Naive thymus-derived CD4-positive, alpha-beta T cell (primary cell): ENCODE measurements at regions not wholly inside any gene's neighbourhood (a gene's known extent, or its start where the extent isn't known, plus 50 kb on each side); places are given as distances from the start of the nearest gene placed in this dataset.
A peak's percentile ranks its signal among the peaks of the same experiment; 100 is the strongest.

Experiments
- ATAC-seq: fragments of 150-1000 bp; cut with Tn5 transposase; 2 replicates; pipeline ENCODE4 v1.10.0; 2021; ENCODE audit warnings: mild to moderate bottlenecking, moderate library complexity
- CTCF ChIA-PET: fragments of 350-600 bp; sonication (Branson Sonifier 250); formaldehyde crosslinking; loops from one replicate; lab custom pipeline; 2021; ENCODE audit warnings: antibody characterized with exemption; lab: Charles Lee
- POLR2A ChIA-PET: fragments of 350-600 bp; sonication (Branson Sonifier 250); formaldehyde crosslinking; loops from one replicate; lab custom pipeline; 2021; ENCODE audit warnings: antibody characterized with exemption, inconsistent platforms; lab: Charles Lee
- DNase-seq, 9 donors: peaks; one replicate each; pipeline versions ENCODE4 v3.0.0 to v3.0.0-alpha.2; 2020 to 2022; ENCODE audit warnings: mixed read lengths in 1 of 9
- H3K27ac ChIP-seq: one replicate; pipeline ENCODE4 v1.7.0; 2013; ENCODE audit warnings: mild to moderate bottlenecking, low read depth, low read length, moderate library complexity
- H3K27me3 ChIP-seq, 2 donors: one replicate each; pipeline ENCODE4 v1.7.0; 2013; ENCODE audit warnings: low read length in 2 of 2, mild to moderate bottlenecking in 2 of 2, moderate library complexity in 2 of 2; ENCODE audit not compliant: control insufficient read depth in 2 of 2, insufficient read depth in 2 of 2
- H3K36me3 ChIP-seq, 3 experiments: 1 replicate in 2 of 3; 2 replicates in 1 of 3; pipeline ENCODE4 v1.7.0; 2013; ENCODE audit warnings: low read length in 3 of 3, mild to moderate bottlenecking in 3 of 3, moderate library complexity in 1 of 3; ENCODE audit not compliant: insufficient read depth in 3 of 3, control insufficient read depth in 2 of 3
- H3K4me1 ChIP-seq, 2 donors: one replicate each; pipeline ENCODE4 v1.7.0; 2013; ENCODE audit warnings: low read length in 2 of 2, mild to moderate bottlenecking in 2 of 2, moderate library complexity in 1 of 2; ENCODE audit not compliant: control insufficient read depth in 2 of 2, insufficient read depth in 2 of 2
- H3K4me3 ChIP-seq: 2 replicates; pipeline ENCODE4 v1.7.0; 2013; ENCODE audit warnings: mild to moderate bottlenecking, low read length
- H3K9me3 ChIP-seq, 3 experiments: 1 replicate in 2 of 3; 2 replicates in 1 of 3; pipeline ENCODE4 v1.7.0; 2013; ENCODE audit warnings: low read length in 3 of 3; ENCODE audit not compliant: control insufficient read depth in 2 of 3
- H3K27ac Mint-ChIP-seq, 9 donors: one replicate each; pipeline ENCODE4 v1.8.0; 2020 to 2022; ENCODE audit warnings: mixed read lengths in 9 of 9, mild to moderate bottlenecking in 8 of 9, moderate library complexity in 5 of 9, inconsistent platforms in 2 of 9
- H3K27me3 Mint-ChIP-seq, 5 donors: one replicate each; pipeline ENCODE4 v1.8.0; 2021 to 2022; ENCODE audit warnings: mixed read lengths in 5 of 5, mild to moderate bottlenecking in 1 of 5
- H3K36me3 Mint-ChIP-seq, 5 donors: one replicate each; pipeline ENCODE4 v1.8.0; 2020 to 2022; ENCODE audit warnings: mixed read lengths in 5 of 5, mild to moderate bottlenecking in 3 of 5, inconsistent platforms in 1 of 5
- H3K4me1 Mint-ChIP-seq, 7 donors: one replicate each; pipeline ENCODE4 v1.8.0; 2020 to 2022; ENCODE audit warnings: mixed read lengths in 7 of 7, mild to moderate bottlenecking in 3 of 7, inconsistent platforms in 1 of 7
- H3K4me3 Mint-ChIP-seq, 10 donors: one replicate each; pipeline ENCODE4 v1.8.0; 2020 to 2022; ENCODE audit warnings: mild to moderate bottlenecking in 10 of 10, mixed read lengths in 10 of 10, moderate library complexity in 6 of 10, inconsistent platforms in 2 of 10
- H3K9me3 Mint-ChIP-seq, 11 donors: one replicate each; pipeline ENCODE4 v1.8.0; 2020 to 2022; ENCODE audit warnings: mixed read lengths in 11 of 11, mild to moderate bottlenecking in 4 of 11, inconsistent platforms in 1 of 11, moderate library complexity in 1 of 11
- intact Hi-C, 2 donors: fragments of 100-400 bp; cut with micrococcal nuclease; formaldehyde crosslinking; loops; one replicate each; pipeline ENCODE4 v1.15.1; 2023

DNA sequence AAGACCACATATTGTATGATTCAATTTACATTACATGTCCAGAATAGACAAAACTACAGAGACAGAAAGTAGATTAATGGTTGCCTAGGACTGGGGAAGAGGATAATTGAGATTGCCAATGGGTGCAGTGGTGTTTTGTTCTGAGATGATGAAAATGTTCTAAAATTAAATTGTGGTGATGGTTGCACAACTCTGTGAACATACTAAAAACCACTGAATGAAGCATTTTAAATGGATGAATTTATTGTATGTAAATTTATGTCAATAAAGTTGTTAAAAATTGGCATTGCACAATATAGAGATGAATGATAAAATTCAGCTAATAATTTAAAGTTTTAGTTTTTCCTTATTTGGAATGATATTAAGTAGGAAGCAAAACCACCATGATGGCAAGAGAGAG lies 109.5 kb upstream of the NR4A3 start:
- no peak overlapping the region for H3K4me3 ChIP-seq
- DNase-seq (no peak), ATAC-seq (no peak)
- Mint-ChIP-seq H3K4me1 (no peaks in the 10 kb centered on the region), H3K9me3 (peaks cover 0 to under 1% (median 0%) of the 10 kb centered on the region in 11 donors), H3K27me3 (peaks cover 0 to 7% (median 3%) of the 10 kb centered on the region in 5 donors), H3K4me3 (no peak overlapping the region), H3K27ac (no peak overlapping the region), H3K36me3 (peaks cover 0 to 1% (median 0%) of the 10 kb centered on the region in 5 donors)
- intact Hi-C loops = no loop called here
- CTCF ChIA-PET = no interaction called here
- H3K9me3 ChIP-seq = no peaks in the 10 kb centered on the region
- POLR2A ChIA-PET = no interaction called here
- no peaks in the 10 kb centered on the region for H3K4me1 ChIP-seq
- H3K27ac ChIP-seq = no peak overlapping the region
- no peaks in the 10 kb centered on the region for H3K36me3 ChIP-seq
- H3K27me3 ChIP-seq = no peaks in the 10 kb centered on the region

DNA sequence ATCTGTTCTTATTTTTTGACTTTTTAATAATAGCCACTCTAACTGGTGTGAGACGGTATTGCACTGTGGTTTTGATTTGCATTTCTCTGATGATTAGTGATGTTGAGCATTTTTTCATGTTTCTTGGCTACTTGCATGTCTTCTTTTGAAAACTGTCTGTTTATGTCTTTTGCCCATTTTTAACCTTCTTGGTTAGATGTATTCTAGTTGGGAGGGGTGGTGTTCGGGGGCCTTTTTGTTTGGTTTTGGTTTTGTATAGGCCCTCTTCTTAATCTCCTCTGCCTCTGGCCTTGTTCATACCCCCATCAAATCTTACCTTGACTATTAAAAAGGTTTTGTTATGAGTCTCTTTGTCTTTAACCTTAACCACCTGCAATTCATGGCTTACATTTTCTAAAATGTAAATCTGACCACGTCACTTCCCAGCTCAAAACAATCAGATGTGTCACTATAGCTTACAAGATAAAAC lies 107.8 kb upstream of the NR4A3 start:
- CTCF ChIA-PET = no interaction called here
- H3K4me1 ChIP-seq = no peaks in the 10 kb centered on the region

DNA sequence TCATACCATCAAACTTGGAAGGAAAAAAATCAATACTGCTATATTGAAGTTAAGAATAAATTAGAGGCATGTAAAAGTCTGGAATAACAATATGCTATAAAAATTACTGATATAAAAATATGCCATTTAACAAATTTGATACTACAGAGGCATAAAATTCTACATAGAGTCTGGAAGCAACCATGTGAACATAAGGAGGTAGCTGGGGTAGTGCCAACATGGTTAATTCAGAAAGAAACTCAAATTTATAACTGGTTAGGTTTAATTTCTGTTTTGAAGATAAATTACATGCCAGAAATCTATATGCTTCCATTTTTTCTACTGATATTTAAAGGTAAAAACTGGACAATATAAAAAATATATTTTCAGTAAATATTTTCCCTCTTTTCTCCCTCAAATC lies 103.1 kb upstream of the NR4A3 start:
- Histone ChIP-seq H3K27ac (no peak overlapping the region), H3K9me3 (no peaks in the 10 kb centered on the region), H3K36me3 (no peaks in the 10 kb centered on the region), H3K4me1 (peaks cover 4 to 25% of the 10 kb centered on the region in 2 donors), H3K27me3 (no peaks in the 10 kb centered on the region), H3K4me3 (no peak overlapping the region)
- DNase-seq (no peak), ATAC-seq (no peak)
- no peak overlapping the region for H3K27ac Mint-ChIP-seq
- intact Hi-C loops = no loop called here
- no peaks in the 10 kb centered on the region for H3K9me3 Mint-ChIP-seq
- ChIA-PET POLR2A (interaction anchor here (1.0 kb wide), 1 partner anchor 20 kb away, joined by 3 read pairs; no protein-coding TSS in a partner anchor), CTCF (no interaction called here)
- no peak overlapping the region for H3K4me3 Mint-ChIP-seq
- H3K36me3 Mint-ChIP-seq = peaks cover 0 to 1% (median 0%) of the 10 kb centered on the region in 5 donors
- H3K4me1 Mint-ChIP-seq = peaks cover 17 to 42% (median 32%) of the 10 kb centered on the region in 7 donors
- H3K27me3 Mint-ChIP-seq = peaks cover 0 to 3% (median 2%) of the 10 kb centered on the region in 5 donors

More for the DNA sequence above, 107.8 kb upstream of the NR4A3 start:
- Histone ChIP-seq H3K27ac (no peak overlapping the region), H3K36me3 (no peaks in the 10 kb centered on the region), H3K4me3 (no peak overlapping the region), H3K27me3 (no peaks in the 10 kb centered on the region), H3K9me3 (no peaks in the 10 kb centered on the region)
- no peaks in the 10 kb centered on the region for H3K9me3 Mint-ChIP-seq
- DNase-seq (no peak), ATAC-seq (no peak)
- H3K4me1 Mint-ChIP-seq = peaks cover 0 to 7% (median 0%) of the 10 kb centered on the region in 7 donors
- POLR2A ChIA-PET = no interaction called here
- intact Hi-C loops = no loop called here
- H3K27ac Mint-ChIP-seq = no peak overlapping the region
- H3K4me3 Mint-ChIP-seq = no peak overlapping the region
- peaks cover 0 to 1% (median 0%) of the 10 kb centered on the region in 5 donors for H3K36me3 Mint-ChIP-seq
- peaks cover 0 to 5% (median 3%) of the 10 kb centered on the region in 5 donors for H3K27me3 Mint-ChIP-seq

DNA sequence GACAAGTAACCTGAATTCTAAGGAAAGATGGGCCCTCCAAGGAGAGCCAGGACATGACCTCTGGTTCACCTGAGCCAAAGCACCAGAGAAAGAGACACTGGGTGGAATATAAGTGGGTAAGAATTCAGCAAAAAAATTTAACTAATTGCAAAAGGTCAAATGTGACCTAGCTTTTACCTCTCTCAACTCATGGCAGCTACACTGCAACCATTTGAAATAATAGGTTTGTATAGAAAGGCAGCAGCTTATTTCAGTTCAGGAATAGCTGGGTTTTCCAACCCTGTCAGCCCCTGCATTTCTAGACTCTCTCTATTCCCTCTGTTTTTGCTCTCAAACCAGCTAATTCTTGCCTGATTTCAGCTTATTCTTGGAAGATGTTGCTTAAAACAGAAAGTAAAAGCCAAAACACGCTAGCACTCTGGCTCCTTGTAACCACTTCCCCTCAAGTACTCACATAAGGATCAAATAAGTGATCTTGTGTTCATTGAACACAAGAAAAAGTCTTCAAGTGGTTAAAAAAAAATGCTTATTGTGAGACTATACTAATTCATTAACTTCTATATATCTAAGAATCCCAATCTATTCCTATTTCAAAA lies 101.1 kb upstream of the NR4A3 start:
- ATAC-seq = peak; percentile 73
- intact Hi-C loops = loop anchor here (1.0 to 10.0 kb wide), 4 partner anchors 42 to 666 kb away; no protein-coding TSS in a partner anchor
- CTCF ChIA-PET = interaction anchor here (0.6 to 1.2 kb wide), 2 partner anchors 18 to 20 kb away, joined by 3 read pairs; no protein-coding TSS in a partner anchor
- Histone ChIP-seq H3K4me1 (peaks cover 4 to 29% of the 10 kb centered on the region in 2 donors), H3K27me3 (no peaks in the 10 kb centered on the region), H3K27ac (peak overlapping the region; percentile 64), H3K36me3 (no peaks in the 10 kb centered on the region), H3K9me3 (no peaks in the 10 kb centered on the region), H3K4me3 (peak overlapping the region; percentile 51)
- H3K27me3 Mint-ChIP-seq = peaks cover 0 to 2% (median 0%) of the 10 kb centered on the region in 5 donors
- peaks cover 17 to 42% (median 32%) of the 10 kb centered on the region in 7 donors for H3K4me1 Mint-ChIP-seq
- H3K9me3 Mint-ChIP-seq = no peaks in the 10 kb centered on the region
- peak overlapping the region; percentile 86 to 97 (median 94) for H3K27ac Mint-ChIP-seq
- peaks cover 0 to 1% (median 0%) of the 10 kb centered on the region in 5 donors for H3K36me3 Mint-ChIP-seq
- POLR2A ChIA-PET = no interaction called here
- DNase-seq = peak in 6 of 9 donors; percentile 19 to 48 (median 36)
- H3K4me3 Mint-ChIP-seq = peak overlapping the region; percentile 74 to 95 (median 86)

DNA sequence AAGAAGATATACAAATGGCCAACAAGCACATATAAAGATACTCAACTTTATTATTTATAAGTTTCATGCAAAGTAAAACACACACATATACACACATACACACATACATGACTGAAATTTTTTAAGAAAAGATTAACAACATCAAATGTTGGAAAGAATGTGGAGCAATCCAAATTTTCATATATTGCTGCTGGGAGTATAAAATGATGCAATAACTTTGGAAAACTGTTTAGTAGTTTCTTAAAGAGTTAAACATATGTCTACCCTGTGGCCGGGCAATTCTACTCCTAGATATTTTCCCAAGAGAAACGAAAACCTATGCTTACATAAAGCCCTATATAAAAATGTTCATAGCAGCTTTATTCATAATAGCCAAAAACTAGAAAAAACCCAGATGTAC lies 99.8 kb upstream of the NR4A3 start:
- Mint-ChIP-seq H3K4me3 (no peak overlapping the region), H3K27me3 (no peaks in the 10 kb centered on the region), H3K36me3 (no peaks in the 10 kb centered on the region), H3K4me1 (peaks cover 17 to 42% (median 32%) of the 10 kb centered on the region in 7 donors), H3K9me3 (no peaks in the 10 kb centered on the region), H3K27ac (no peak overlapping the region)
- H3K9me3 ChIP-seq = no peaks in the 10 kb centered on the region
- DNase-seq (no peak), ATAC-seq (no peak)
- no peak overlapping the region for H3K27ac ChIP-seq
- intact Hi-C loops = loop anchor here (5.0 to 10.0 kb wide), 3 partner anchors 95 to 667 kb away; no protein-coding TSS in a partner anchor
- no peaks in the 10 kb centered on the region for H3K36me3 ChIP-seq
- CTCF ChIA-PET = no interaction called here
- H3K27me3 ChIP-seq = no peaks in the 10 kb centered on the region
- POLR2A ChIA-PET = no interaction called here
- H3K4me1 ChIP-seq = peaks cover 4 to 32% of the 10 kb centered on the region in 2 donors
- no peak overlapping the region for H3K4me3 ChIP-seq

DNA sequence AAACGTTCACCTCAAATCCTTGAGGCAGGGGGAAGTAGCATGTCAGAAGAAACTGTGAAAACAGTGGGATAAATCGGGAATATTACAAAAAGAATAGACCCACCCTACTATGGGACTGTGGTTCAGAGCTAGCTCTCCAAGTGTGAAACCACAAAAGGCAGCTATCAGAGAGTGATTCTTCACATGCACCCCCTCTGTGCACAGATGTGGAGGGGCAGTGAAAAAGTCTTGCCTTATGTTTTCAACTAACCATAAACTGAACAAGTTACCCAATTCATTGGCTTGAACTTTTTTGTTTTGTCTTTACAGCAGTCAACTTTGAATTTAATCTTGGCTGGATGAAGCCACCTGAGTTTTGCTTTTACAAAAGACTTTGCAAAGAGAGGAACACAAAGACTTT lies 98.8 kb upstream of the NR4A3 start:
- Mint-ChIP-seq H3K9me3 (peaks cover 0 to under 1% (median 0%) of the 10 kb centered on the region in 11 donors), H3K36me3 (no peaks in the 10 kb centered on the region), H3K27ac (no peak overlapping the region), H3K4me1 (peaks cover 17 to 42% (median 32%) of the 10 kb centered on the region in 7 donors), H3K27me3 (no peaks in the 10 kb centered on the region), H3K4me3 (no peak overlapping the region)
- Histone ChIP-seq H3K9me3 (no peaks in the 10 kb centered on the region), H3K27ac (no peak overlapping the region), H3K4me3 (no peak overlapping the region), H3K4me1 (peaks cover 4 to 32% of the 10 kb centered on the region in 2 donors), H3K27me3 (no peaks in the 10 kb centered on the region), H3K36me3 (no peaks in the 10 kb centered on the region)
- CTCF ChIA-PET = no interaction called here
- POLR2A ChIA-PET = no interaction called here
- DNase-seq = no peak
- ATAC-seq = peak; percentile 62
- intact Hi-C loops = loop anchor here (1.0 to 10.0 kb wide), 4 partner anchors 42 to 668 kb away; no protein-coding TSS in a partner anchor
